ENCODE measurements at regions not wholly inside any gene's neighbourhood (a gene's known extent, or its start where the extent isn't known, plus 50 kb on each side); places are given as distances from the start of the nearest gene placed in this dataset.

- TF ChIP-seq, protein P1, sequence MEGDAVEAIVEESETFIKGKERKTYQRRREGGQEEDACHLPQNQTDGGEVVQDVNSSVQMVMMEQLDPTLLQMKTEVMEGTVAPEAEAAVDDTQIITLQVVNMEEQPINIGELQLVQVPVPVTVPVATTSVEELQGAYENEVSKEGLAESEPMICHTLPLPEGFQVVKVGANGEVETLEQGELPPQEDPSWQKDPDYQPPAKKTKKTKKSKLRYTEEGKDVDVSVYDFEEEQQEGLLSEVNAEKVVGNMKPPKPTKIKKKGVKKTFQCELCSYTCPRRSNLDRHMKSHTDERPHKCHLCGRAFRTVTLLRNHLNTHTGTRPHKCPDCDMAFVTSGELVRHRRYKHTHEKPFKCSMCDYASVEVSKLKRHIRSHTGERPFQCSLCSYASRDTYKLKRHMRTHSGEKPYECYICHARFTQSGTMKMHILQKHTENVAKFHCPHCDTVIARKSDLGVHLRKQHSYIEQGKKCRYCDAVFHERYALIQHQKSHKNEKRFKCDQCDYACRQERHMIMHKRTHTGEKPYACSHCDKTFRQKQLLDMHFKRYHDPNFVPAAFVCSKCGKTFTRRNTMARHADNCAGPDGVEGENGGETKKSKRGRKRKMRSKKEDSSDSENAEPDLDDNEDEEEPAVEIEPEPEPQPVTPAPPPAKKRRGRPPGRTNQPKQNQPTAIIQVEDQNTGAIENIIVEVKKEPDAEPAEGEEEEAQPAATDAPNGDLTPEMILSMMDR (conservative IDR thresholded peaks at IDR 0.05; ENCODE audit: control insufficient read depth, insufficient read depth, low read depth, low read length) = no peak
- DNase-seq (ENCODE audit: low read depth) = no peak
- no peak overlapping the region for H3K4me3 ChIP-seq (ENCODE audit: control insufficient read depth, low read depth, low read length)
Measured at GRCh38 chr13:105089858-105090643, 1445.4 kb downstream of the EFNB2 start.

GRCh38 chr13:105087945-105088344 is 1447.5 kb downstream of the EFNB2 start:
- TF ChIP-seq, protein P1 (conservative IDR thresholded peaks at IDR 0.05; ENCODE audit: control insufficient read depth, insufficient read depth, low read depth, low read length) = no peak
- DNase-seq (ENCODE audit: low read depth) = no peak
- no peak overlapping the region for H3K4me3 ChIP-seq (ENCODE audit: control insufficient read depth, low read depth, low read length)

DNA sequence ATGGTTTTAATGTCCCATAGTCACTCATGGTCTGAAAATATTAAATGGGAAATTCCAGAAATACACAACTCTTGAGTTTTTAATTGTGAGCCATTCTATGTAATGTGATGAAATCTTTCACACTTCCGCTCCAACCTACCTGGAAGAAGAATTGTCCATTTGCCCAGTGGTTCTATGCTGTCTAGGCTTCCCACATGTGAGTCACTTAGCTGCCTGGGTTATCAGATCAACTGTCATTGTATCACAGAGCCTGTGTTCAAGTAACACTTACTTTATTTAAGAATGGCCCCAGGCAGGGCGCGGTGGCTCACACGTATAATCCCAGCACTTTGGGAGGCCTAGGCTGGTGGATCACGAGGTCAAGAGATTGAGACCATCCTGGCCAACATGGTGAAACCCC is 1450.5 kb downstream of the EFNB2 start:
- TF ChIP-seq, protein P1 (conservative IDR thresholded peaks at IDR 0.05; ENCODE audit: control insufficient read depth, insufficient read depth, low read depth, low read length) = no peak
- DNase-seq (ENCODE audit: low read depth) = no peak
- H3K4me3 ChIP-seq (ENCODE audit: control insufficient read depth, low read depth, low read length) = no peak overlapping the region

DNA sequence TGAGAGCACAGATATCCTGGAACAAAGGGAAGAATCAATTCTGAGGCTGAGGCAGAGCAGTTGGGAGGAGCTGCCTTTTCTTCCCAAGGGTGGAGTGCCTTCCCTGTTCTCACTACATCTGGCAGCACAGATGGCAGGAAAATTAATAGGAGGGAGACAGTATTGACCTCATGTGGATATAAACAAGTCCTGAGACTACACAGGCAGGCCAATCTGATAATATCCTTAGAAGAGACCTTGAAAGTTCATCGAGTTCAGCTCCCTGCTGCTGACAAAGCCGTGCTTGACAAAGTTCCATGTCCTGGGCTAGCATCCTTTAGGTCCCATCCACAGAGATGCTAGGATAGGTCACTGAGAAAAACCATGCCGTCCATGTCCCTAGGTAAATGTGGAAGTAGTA is 1451.5 kb downstream of the EFNB2 start:
- no peak overlapping the region for H3K4me3 ChIP-seq (ENCODE audit: control insufficient read depth, low read depth, low read length)
- no peak for DNase-seq (ENCODE audit: low read depth)
- TF ChIP-seq, protein P1 (conservative IDR thresholded peaks at IDR 0.05; ENCODE audit: control insufficient read depth, insufficient read depth, low read depth, low read length) = no peak

GRCh38 chr13:105074755-105075154 is 1460.7 kb downstream of the EFNB2 start:
- no peak overlapping the region for H3K4me3 ChIP-seq (ENCODE audit: control insufficient read depth, low read depth, low read length)
- no peak for DNase-seq (ENCODE audit: low read depth)
- TF ChIP-seq, protein P1 (conservative IDR thresholded peaks at IDR 0.05; ENCODE audit: control insufficient read depth, insufficient read depth, low read depth, low read length) = no peak

- no peak for DNase-seq (ENCODE audit: low read depth)
- TF ChIP-seq, protein P1 (conservative IDR thresholded peaks at IDR 0.05; ENCODE audit: control insufficient read depth, insufficient read depth, low read depth, low read length) = no peak
- no peak overlapping the region for H3K4me3 ChIP-seq (ENCODE audit: control insufficient read depth, low read depth, low read length)
Measured at GRCh38 chr13:105073041-105073440, 1462.4 kb downstream of the EFNB2 start.
